ENCODE measurements at regions not wholly inside any gene's neighbourhood (a gene's known extent, or its start where the extent isn't known, plus 50 kb on each side); places are given as distances from the start of the nearest gene placed in this dataset.

- no peak overlapping the region for H3K4me3 ChIP-seq (replicated peaks in 1 of 3; ENCODE audit: insufficient read depth in 1 of 3, low read depth in 2 of 3, low read length in 3 of 3)
- no peaks in the 10 kb centered on the region for H3K9me3 ChIP-seq (ENCODE audit: low read length)
- no peaks in the 10 kb centered on the region for H3K79me2 ChIP-seq (ENCODE audit: insufficient read depth, low read length)
- FAIRE-seq = no peak
- ATAC-seq = no peak
- 2% methylated on average over 7 of the region's 7 CpGs for WGBS (ENCODE audit: low lambda C conversion rate)
- no peak overlapping the region for H3K4me2 ChIP-seq (ENCODE audit: low read depth, low read length)
- no peak for DNase-seq (ENCODE audit: low spot score)
- in situ Hi-C loops (cut with HindIII; ENCODE audit: extremely low pct_ligation_motif_present, low pct_unique_long_range_greater_than_20kb) = no loop called here
- H3K36me3 ChIP-seq (replicated peaks in 1 of 2; ENCODE audit: control insufficient read depth in 1 of 2, insufficient read depth in 2 of 2, low read length in 2 of 2) = no peaks in the 10 kb centered on the region
- CTCF ChIA-PET (ENCODE audit: low intra/inter-chr PET ratio, low total read pairs) = no interaction called here
- H3K9ac ChIP-seq (ENCODE audit: insufficient read depth, low read depth, low read length) = no peak overlapping the region
- H4K20me1 ChIP-seq (ENCODE audit: insufficient read depth, low read length) = no peaks in the 10 kb centered on the region
- POLR2A ChIA-PET = no interaction called here
- H2AFZ ChIP-seq (ENCODE audit: low read length) = no peak overlapping the region
- intact Hi-C loops (cut with micrococcal nuclease; ENCODE audit: unreplicated experiment) = no loop called here
- TF ChIP-seq ZNF274 (CRISPR knock-in tag; IDR thresholded peaks at IDR 0.05) = no peak
- TF ChIP-seq TEAD3 (CRISPR knock-in tag; optimal IDR thresholded peaks at IDR 0.05; ENCODE audit: borderline replicate concordance) = no peak
- TF ChIP-seq ZNF317 (CRISPR knock-in tag; IDR thresholded peaks at IDR 0.05) = no peak
- no peak for TF ChIP-seq TEF (CRISPR knock-in tag; IDR thresholded peaks at IDR 0.05)
- no peak for TF ChIP-seq FOXP1 (IDR thresholded peaks at IDR 0.05)
- no peak for TF ChIP-seq FOXP1 (CRISPR knock-in tag; IDR thresholded peaks at IDR 0.05)
- peaks cover 13 to 62% of the 10 kb centered on the region in 2 experiments for H3K27me3 ChIP-seq (ENCODE audit: control insufficient read depth in 1 of 2, insufficient read depth in 2 of 2, low read length in 2 of 2)
- BruUV-seq (replicated peaks) = no TSS peak
- peaks cover 31% of the 10 kb centered on the region for H3K4me1 ChIP-seq (ENCODE audit: insufficient read depth, low read length)
- no peak overlapping the region for H3K27ac ChIP-seq (ENCODE audit: extremely low read length, insufficient read depth, low read length)
Observed at GRCh38 chr10:100652406-100653135, 92.8 kb upstream of the PAX2 start.

- H3K9ac ChIP-seq (ENCODE audit: insufficient read depth, low read depth, low read length) = no peak overlapping the region
- ATAC-seq = no peak
- ChIA-PET CTCF (ENCODE audit: low intra/inter-chr PET ratio, low total read pairs) (no interaction called here), POLR2A (no interaction called here)
- no peak for FAIRE-seq
- H3K4me3 ChIP-seq (replicated peaks in 1 of 3; ENCODE audit: insufficient read depth in 1 of 3, low read depth in 2 of 3, low read length in 3 of 3) = peak overlapping the region in 1 of 3 experiments; percentile 60; a peak in 1 of 6 replicates
- H4K20me1 ChIP-seq (ENCODE audit: insufficient read depth, low read length) = no peaks in the 10 kb centered on the region
- peaks cover 23% of the 10 kb centered on the region for H3K4me1 ChIP-seq (ENCODE audit: insufficient read depth, low read length)
- H2AFZ ChIP-seq (ENCODE audit: low read length) = no peak overlapping the region
- H3K4me2 ChIP-seq (ENCODE audit: low read depth, low read length) = peak overlapping the region; percentile 58; the same call in 1 of the 2 replicates
- H3K79me2 ChIP-seq (ENCODE audit: insufficient read depth, low read length) = no peaks in the 10 kb centered on the region
- H3K27me3 ChIP-seq (ENCODE audit: control insufficient read depth in 1 of 2, insufficient read depth in 2 of 2, low read length in 2 of 2) = peaks cover 13 to 70% of the 10 kb centered on the region in 2 experiments
- H3K9me3 ChIP-seq (ENCODE audit: low read length) = no peaks in the 10 kb centered on the region
- in situ Hi-C loops (cut with HindIII; ENCODE audit: extremely low pct_ligation_motif_present, low pct_unique_long_range_greater_than_20kb) = no loop called here
- TF ChIP-seq ZNF615 (CRISPR knock-in tag; IDR thresholded peaks at IDR 0.05; ENCODE audit: borderline replicate concordance) = no peak
- TF ChIP-seq ZNF33B (CRISPR knock-in tag; IDR thresholded peaks at IDR 0.05) = no peak
- no peak for TF ChIP-seq SCMH1 (CRISPR knock-in tag; IDR thresholded peaks at IDR 0.05; ENCODE audit: borderline replicate concordance)
- no peak for TF ChIP-seq ZNF552 (CRISPR knock-in tag; IDR thresholded peaks at IDR 0.05; ENCODE audit: borderline replicate concordance)
- TF ChIP-seq HOXA3 (CRISPR knock-in tag; IDR thresholded peaks at IDR 0.05) = no peak
- no peak for TF ChIP-seq ZNF30 (CRISPR knock-in tag; IDR thresholded peaks at IDR 0.05)
- TF ChIP-seq EEA1 (CRISPR knock-in tag; IDR thresholded peaks at IDR 0.05; ENCODE audit: borderline replicate concordance) = no peak
- intact Hi-C loops (cut with micrococcal nuclease; ENCODE audit: unreplicated experiment) = no loop called here
- no TSS peak for BruUV-seq (replicated peaks)
- DNase-seq (ENCODE audit: low spot score) = no peak
- 1% methylated on average over 6 of the region's 9 CpGs for WGBS (ENCODE audit: low lambda C conversion rate)
- H3K27ac ChIP-seq (ENCODE audit: extremely low read length, insufficient read depth, low read length) = no peak overlapping the region
- no peaks in the 10 kb centered on the region for H3K36me3 ChIP-seq (replicated peaks in 1 of 2; ENCODE audit: control insufficient read depth in 1 of 2, insufficient read depth in 2 of 2, low read length in 2 of 2)
Observed at GRCh38 chr10:100653238-100653956, 92.0 kb upstream of the PAX2 start.

Data from HepG2 (cell line).